Chondrocyte (in vitro differentiated cells): ENCODE measurements at regions not wholly inside any gene's neighbourhood (a gene's known extent, or its start where the extent isn't known, plus 50 kb on each side); places are given as distances from the start of the nearest gene placed in this dataset.
"Not testable (repeated sequence)": the region's sequence is repeated elsewhere in the genome, so short reads cannot be mapped to it uniquely, and the experiment has no call there.

Source experiments
- DNase-seq: peaks from one replicate; pipeline ENCODE4 v3.0.0; 2021; ENCODE audit warnings: mixed read lengths, low spot score
- H3K27ac Mint-ChIP-seq: one replicate; pipeline ENCODE4 v1.8.0; 2021; ENCODE audit warnings: mild to moderate bottlenecking, moderate library complexity, mixed read lengths; ENCODE audit not compliant: unreplicated experiment
- H3K27me3 Mint-ChIP-seq: 2 replicates; pipeline ENCODE4 v1.8.0; 2021; ENCODE audit warnings: low read depth, mixed read lengths
- H3K36me3 Mint-ChIP-seq: 2 replicates; pipeline ENCODE4 v1.8.0; 2021; ENCODE audit warnings: low read depth, mixed read lengths
- H3K4me1 Mint-ChIP-seq: 2 replicates; pipeline ENCODE4 v1.8.0; 2021; ENCODE audit warnings: low read depth, mild to moderate bottlenecking, mixed read lengths
- H3K4me3 Mint-ChIP-seq: one replicate; pipeline ENCODE4 v1.8.0; 2021; ENCODE audit warnings: mild to moderate bottlenecking, moderate library complexity, mixed read lengths; ENCODE audit not compliant: unreplicated experiment
- H3K9me3 Mint-ChIP-seq: 2 replicates; pipeline ENCODE4 v1.8.0; 2021; ENCODE audit warnings: low read depth, mixed read lengths
- TF ChIP-seq, protein P1 (sequence below): fragments of 200-600 bp; sonication (generic); IDR thresholded peaks from 2 replicates; pipeline ENCODE4 v1.5.0; 2021; ENCODE audit warnings: antibody characterized with exemption, mild to moderate bottlenecking, moderate library complexity

DNA sequence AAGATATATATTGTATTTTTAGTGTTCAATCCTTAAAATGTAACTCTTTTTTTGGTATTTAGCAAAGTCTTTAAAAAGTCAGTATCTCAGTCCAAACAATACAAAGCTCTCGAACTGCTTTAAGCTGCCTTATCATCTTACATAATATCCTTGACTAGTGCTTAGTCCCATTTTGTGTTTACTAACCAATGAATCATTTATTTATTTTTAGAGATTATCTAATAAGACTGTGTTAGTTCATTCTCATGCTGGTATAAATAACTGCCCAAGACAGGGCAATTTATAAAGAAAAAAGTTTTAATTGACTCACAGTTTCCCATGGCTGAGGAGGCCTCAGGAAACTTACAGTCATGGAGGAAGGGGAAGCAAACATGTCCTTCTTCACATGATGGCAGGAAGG lies 248.3 kb upstream of the KYNU start:
- TF ChIP-seq, protein P1, sequence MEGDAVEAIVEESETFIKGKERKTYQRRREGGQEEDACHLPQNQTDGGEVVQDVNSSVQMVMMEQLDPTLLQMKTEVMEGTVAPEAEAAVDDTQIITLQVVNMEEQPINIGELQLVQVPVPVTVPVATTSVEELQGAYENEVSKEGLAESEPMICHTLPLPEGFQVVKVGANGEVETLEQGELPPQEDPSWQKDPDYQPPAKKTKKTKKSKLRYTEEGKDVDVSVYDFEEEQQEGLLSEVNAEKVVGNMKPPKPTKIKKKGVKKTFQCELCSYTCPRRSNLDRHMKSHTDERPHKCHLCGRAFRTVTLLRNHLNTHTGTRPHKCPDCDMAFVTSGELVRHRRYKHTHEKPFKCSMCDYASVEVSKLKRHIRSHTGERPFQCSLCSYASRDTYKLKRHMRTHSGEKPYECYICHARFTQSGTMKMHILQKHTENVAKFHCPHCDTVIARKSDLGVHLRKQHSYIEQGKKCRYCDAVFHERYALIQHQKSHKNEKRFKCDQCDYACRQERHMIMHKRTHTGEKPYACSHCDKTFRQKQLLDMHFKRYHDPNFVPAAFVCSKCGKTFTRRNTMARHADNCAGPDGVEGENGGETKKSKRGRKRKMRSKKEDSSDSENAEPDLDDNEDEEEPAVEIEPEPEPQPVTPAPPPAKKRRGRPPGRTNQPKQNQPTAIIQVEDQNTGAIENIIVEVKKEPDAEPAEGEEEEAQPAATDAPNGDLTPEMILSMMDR = no peak
- peaks cover 11% of the 10 kb centered on the region for H3K9me3 Mint-ChIP-seq
- no peak overlapping the region for H3K4me3 Mint-ChIP-seq
- no peak overlapping the region for H3K27ac Mint-ChIP-seq
- peaks cover under 1% of the 10 kb centered on the region for H3K27me3 Mint-ChIP-seq
- no peaks in the 10 kb centered on the region for H3K36me3 Mint-ChIP-seq
- no peak for DNase-seq
- no peaks in the 10 kb centered on the region for H3K4me1 Mint-ChIP-seq

DNA sequence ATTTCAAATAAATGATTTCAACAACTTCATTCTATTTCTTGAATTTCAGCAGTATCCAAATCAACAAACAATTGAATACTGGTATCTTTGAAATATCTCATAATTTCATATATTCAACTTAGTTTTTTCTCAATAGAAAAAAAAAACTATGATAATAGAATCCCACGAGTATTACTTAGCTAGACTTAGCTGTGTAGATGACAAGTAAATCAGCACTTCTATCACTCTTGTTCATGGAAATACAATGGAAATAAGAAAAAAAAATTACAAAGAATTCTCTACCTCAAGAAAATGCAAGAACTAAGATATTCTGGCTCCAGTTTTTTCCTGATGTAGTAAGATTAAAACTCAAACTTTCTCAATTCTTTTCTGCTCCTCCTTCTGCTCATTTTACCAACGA lies 256.2 kb upstream of the KYNU start:
- peaks cover 3% of the 10 kb centered on the region for H3K27me3 Mint-ChIP-seq
- no peak for DNase-seq
- H3K4me1 Mint-ChIP-seq = peaks cover 3% of the 10 kb centered on the region
- TF ChIP-seq, protein P1 = no peak
- no peaks in the 10 kb centered on the region for H3K9me3 Mint-ChIP-seq
- H3K36me3 Mint-ChIP-seq = no peaks in the 10 kb centered on the region
- H3K27ac Mint-ChIP-seq = no peak overlapping the region
- no peak overlapping the region for H3K4me3 Mint-ChIP-seq

DNA sequence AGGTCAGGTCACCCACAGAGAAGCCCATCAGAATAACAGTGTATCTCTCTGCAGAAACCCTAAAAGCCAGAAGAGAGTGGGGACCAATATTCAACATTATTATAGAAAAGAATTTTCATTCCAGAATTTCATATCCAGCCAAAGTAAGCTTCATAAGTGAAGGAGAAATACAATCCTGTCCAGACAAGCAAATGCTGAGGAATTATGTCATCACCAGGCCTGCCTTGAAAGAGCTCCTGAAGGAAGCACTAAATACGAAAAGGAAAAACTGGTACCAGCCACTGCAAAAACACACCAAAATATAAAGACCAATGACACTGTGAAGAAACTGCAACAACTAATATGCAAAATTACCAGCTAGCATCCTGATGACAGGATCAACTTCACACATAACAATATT lies 260.0 kb upstream of the KYNU start:
- H3K27me3 Mint-ChIP-seq = no peaks in the 10 kb centered on the region
- H3K36me3 Mint-ChIP-seq = no peaks in the 10 kb centered on the region
- H3K27ac Mint-ChIP-seq = no peak overlapping the region
- peaks cover 3% of the 10 kb centered on the region for H3K4me1 Mint-ChIP-seq
- no peak overlapping the region for H3K4me3 Mint-ChIP-seq
- H3K9me3 Mint-ChIP-seq = peaks cover under 1% of the 10 kb centered on the region
- DNase-seq = no peak
- TF ChIP-seq, protein P1 = no peak

DNA sequence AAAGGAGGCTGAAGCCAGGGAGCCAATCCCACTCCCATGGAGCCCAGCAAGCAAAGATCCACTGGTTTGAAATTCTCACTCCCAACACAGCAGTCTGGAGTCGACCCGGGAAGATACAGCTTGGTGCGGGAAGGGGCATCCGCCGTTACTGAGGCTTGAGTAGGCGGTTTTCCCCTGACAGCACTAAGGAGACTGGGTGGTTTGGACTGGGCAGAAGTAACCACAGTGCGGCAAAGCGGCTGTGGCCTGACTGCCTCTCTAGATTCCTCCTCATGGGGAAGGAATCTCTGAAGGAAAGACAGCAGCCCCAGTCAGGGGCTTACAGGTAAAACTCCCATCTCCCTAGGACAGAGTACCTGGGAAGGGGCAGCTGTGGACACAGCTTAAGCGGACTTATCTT lies 261.6 kb upstream of the KYNU start:
- Mint-ChIP-seq H3K4me3 (no peak overlapping the region), H3K27ac (no peak overlapping the region), H3K4me1 (peaks cover 3% of the 10 kb centered on the region), H3K27me3 (no peaks in the 10 kb centered on the region), H3K36me3 (no peaks in the 10 kb centered on the region), H3K9me3 (peaks cover 5% of the 10 kb centered on the region)
- TF ChIP-seq, protein P1 = no peak
- DNase-seq = no peak

DNA sequence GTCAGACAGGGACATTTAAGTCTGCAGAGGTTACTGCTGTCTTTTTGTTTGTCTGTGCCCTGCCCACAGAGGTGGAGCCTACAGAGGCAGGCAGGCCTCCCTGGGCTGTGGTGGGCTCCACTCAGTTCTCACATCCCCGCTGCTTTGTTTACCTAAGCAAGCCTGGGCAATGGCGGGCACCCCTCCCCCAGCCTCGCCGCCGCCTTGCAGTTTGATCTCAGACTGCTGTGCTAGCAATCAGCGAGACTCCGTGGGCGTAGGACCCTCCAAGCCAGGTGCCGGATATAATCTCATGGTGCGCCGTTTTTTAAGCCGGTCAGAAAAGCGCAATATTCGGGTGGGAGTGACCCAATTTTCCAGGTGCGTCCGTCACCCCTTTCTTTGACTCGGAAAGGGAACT lies 264.3 kb upstream of the KYNU start:
- H3K27me3 Mint-ChIP-seq, H3K27ac Mint-ChIP-seq, H3K4me1 Mint-ChIP-seq, H3K9me3 Mint-ChIP-seq, DNase-seq, H3K4me3 Mint-ChIP-seq, H3K36me3 Mint-ChIP-seq: not testable (repeated sequence)

DNA sequence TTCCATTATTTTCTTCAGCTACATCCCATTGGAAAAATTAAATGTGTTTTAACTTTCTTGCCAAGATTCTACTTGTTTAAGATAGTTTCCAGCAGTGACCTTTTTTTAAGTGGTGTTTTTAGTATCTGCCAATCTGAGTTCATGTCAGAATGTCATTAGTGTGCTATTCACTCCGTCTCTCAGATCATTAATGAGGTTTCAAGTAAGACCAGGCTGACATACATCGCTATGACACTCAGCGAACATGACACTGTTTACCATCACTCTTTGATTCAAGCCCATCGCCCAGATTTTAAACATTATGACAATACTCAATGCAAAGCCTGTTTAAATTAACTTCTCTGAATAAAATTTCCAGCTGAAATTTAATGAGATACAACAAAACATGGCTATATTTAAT lies 272.0 kb upstream of the KYNU start:
- peaks cover 3% of the 10 kb centered on the region for H3K27me3 Mint-ChIP-seq
- peaks cover 6% of the 10 kb centered on the region for H3K4me1 Mint-ChIP-seq
- H3K4me3 Mint-ChIP-seq = no peak overlapping the region
- no peak for DNase-seq
- H3K9me3 Mint-ChIP-seq = peaks cover 3% of the 10 kb centered on the region
- H3K27ac Mint-ChIP-seq = no peak overlapping the region
- peaks cover 1% of the 10 kb centered on the region for H3K36me3 Mint-ChIP-seq
- TF ChIP-seq, protein P1 = no peak
